ENCODE measurements at regions not wholly inside any gene's neighbourhood (a gene's known extent, or its start where the extent isn't known, plus 50 kb on each side); places are given as distances from the start of the nearest gene placed in this dataset.
"Not testable (repeated sequence)": the region's sequence is repeated elsewhere in the genome, so short reads cannot be mapped to it uniquely, and the experiment has no call there.

- TF ChIP-seq, protein P1, sequence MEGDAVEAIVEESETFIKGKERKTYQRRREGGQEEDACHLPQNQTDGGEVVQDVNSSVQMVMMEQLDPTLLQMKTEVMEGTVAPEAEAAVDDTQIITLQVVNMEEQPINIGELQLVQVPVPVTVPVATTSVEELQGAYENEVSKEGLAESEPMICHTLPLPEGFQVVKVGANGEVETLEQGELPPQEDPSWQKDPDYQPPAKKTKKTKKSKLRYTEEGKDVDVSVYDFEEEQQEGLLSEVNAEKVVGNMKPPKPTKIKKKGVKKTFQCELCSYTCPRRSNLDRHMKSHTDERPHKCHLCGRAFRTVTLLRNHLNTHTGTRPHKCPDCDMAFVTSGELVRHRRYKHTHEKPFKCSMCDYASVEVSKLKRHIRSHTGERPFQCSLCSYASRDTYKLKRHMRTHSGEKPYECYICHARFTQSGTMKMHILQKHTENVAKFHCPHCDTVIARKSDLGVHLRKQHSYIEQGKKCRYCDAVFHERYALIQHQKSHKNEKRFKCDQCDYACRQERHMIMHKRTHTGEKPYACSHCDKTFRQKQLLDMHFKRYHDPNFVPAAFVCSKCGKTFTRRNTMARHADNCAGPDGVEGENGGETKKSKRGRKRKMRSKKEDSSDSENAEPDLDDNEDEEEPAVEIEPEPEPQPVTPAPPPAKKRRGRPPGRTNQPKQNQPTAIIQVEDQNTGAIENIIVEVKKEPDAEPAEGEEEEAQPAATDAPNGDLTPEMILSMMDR (IDR thresholded peaks at IDR 0.05; ENCODE audit: low read length): no peak
- TF ChIP-seq EZH2 (IDR thresholded peaks at IDR 0.05; ENCODE audit: borderline replicate concordance, low read length): no peak
- no peak overlapping the region for H3K4me2 ChIP-seq (ENCODE audit: low read length)
- H3K9ac ChIP-seq (ENCODE audit: low read length): no peak overlapping the region
Observed at GRCh38 chr13:37163641-37164265, 58.3 kb upstream of the CSNK1A1L start.

DNA sequence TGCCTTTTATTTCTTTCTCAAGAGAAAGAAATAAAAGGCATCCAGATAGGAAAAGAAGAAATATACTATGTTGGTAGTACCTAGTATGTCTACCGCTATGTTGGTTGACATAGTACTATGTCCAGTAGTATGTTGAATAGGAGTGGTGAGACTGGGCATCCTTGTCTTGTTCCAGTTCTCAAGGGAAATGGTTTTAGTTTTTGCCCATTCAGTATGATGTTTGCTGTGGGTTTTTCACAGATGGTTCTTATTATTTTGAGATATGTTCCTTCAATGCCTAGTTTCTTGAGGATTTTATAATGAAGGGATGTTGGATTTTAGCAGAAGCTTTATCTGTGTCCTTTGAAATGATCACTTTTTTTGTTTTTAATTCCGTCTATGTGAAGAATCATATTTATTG is 53.0 kb upstream of the CSNK1A1L start:
- Histone ChIP-seq H3K9ac (ENCODE audit: low read length) (no peak overlapping the region), H3K4me1 (ENCODE audit: insufficient read depth, low read length, severe bottlenecking) (no peaks in the 10 kb centered on the region), H3K4me3 (ENCODE audit: low read depth, low read length, poor library complexity, severe bottlenecking) (no peak overlapping the region), H3K79me2 (ENCODE audit: insufficient read depth, low read length) (no peaks in the 10 kb centered on the region), H2AFZ (ENCODE audit: low read length) (no peak overlapping the region), H4K20me1 (ENCODE audit: insufficient read depth, low read length) (no peaks in the 10 kb centered on the region), H3K4me2 (ENCODE audit: low read length) (no peak overlapping the region), H3K27ac (ENCODE audit: low read depth, low read length, poor library complexity, severe bottlenecking) (no peak overlapping the region), H3K9me2 (ENCODE audit: low read depth, low read length) (no peaks in the 10 kb centered on the region), H3F3A (ENCODE audit: insufficient read depth, low read length) (no peaks in the 10 kb centered on the region), H3K36me3 (ENCODE audit: insufficient read depth, low read length) (no peaks in the 10 kb centered on the region), H3K27me3 (ENCODE audit: insufficient read depth, low read length) (no peaks in the 10 kb centered on the region), H3K9me3 (ENCODE audit: low read length) (0 out of 2 replicates have a peak, but pooled peaks cover 3% of the 10 kb centered on the region)
- TF ChIP-seq EZH2 (IDR thresholded peaks at IDR 0.05; ENCODE audit: borderline replicate concordance, low read length): no peak
- TF ChIP-seq, protein P1 (IDR thresholded peaks at IDR 0.05; ENCODE audit: low read length): no peak

More at GRCh38 chr13:37163641-37164265, 58.3 kb upstream of the CSNK1A1L start:
- H3K4me1 ChIP-seq (ENCODE audit: insufficient read depth, low read length, severe bottlenecking): no peaks in the 10 kb centered on the region
- H3K36me3 ChIP-seq (ENCODE audit: insufficient read depth, low read length): no peaks in the 10 kb centered on the region
- no peaks in the 10 kb centered on the region for H3K27me3 ChIP-seq (ENCODE audit: insufficient read depth, low read length)
- no peaks in the 10 kb centered on the region for H4K20me1 ChIP-seq (ENCODE audit: insufficient read depth, low read length)
- no peaks in the 10 kb centered on the region for H3K9me2 ChIP-seq (ENCODE audit: low read depth, low read length)
- H3F3A ChIP-seq (ENCODE audit: insufficient read depth, low read length): no peaks in the 10 kb centered on the region
- no peak overlapping the region for H3K27ac ChIP-seq (ENCODE audit: low read depth, low read length, poor library complexity, severe bottlenecking)
- 0 out of 2 replicates have a peak, but pooled peaks cover 3% of the 10 kb centered on the region for H3K9me3 ChIP-seq (ENCODE audit: low read length)
- H3K79me2 ChIP-seq (ENCODE audit: insufficient read depth, low read length): no peaks in the 10 kb centered on the region
- no peak overlapping the region for H2AFZ ChIP-seq (ENCODE audit: low read length)
- no peak overlapping the region for H3K4me3 ChIP-seq (ENCODE audit: low read depth, low read length, poor library complexity, severe bottlenecking)

DNA sequence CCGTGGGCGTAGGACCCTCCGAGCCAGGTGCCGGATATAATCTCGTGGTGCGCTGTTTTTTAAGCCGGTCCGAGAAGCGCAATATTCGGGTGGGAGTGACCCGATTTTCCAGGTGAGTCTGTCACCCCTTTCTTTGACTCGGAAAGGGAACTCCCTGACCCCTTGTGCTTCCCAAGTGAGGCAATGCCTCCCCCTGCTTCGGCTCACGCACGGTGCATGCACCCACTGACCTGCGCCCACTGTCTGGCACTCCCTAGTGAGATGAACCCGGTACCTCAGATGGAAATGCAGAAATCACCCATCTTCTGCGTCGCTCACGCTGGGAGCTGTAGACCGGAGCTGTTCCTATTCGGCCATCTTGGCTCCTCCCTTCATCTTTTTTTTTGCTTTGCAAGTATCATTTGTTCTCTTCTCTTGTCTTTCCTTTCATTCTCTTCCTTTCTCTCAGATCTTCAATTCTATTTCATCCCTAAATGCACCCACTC is 50.2 kb upstream of the CSNK1A1L start:
- H3K4me2 ChIP-seq (ENCODE audit: low read length); H3K79me2 ChIP-seq (ENCODE audit: insufficient read depth, low read length); H2AFZ ChIP-seq (ENCODE audit: low read length); H3K36me3 ChIP-seq (ENCODE audit: insufficient read depth, low read length); H4K20me1 ChIP-seq (ENCODE audit: insufficient read depth, low read length); H3K27me3 ChIP-seq (ENCODE audit: insufficient read depth, low read length); H3K4me3 ChIP-seq (ENCODE audit: low read depth, low read length, poor library complexity, severe bottlenecking); H3F3A ChIP-seq (ENCODE audit: insufficient read depth, low read length); H3K9me2 ChIP-seq (ENCODE audit: low read depth, low read length); H3K9ac ChIP-seq (ENCODE audit: low read length); H3K9me3 ChIP-seq (ENCODE audit: low read length); H3K27ac ChIP-seq (ENCODE audit: low read depth, low read length, poor library complexity, severe bottlenecking); H3K4me1 ChIP-seq (ENCODE audit: insufficient read depth, low read length, severe bottlenecking): not testable (repeated sequence)
